ENCODE measurements at regions not wholly inside any gene's neighbourhood (a gene's known extent, or its start where the extent isn't known, plus 50 kb on each side); places are given as distances from the start of the nearest gene placed in this dataset.

DNA sequence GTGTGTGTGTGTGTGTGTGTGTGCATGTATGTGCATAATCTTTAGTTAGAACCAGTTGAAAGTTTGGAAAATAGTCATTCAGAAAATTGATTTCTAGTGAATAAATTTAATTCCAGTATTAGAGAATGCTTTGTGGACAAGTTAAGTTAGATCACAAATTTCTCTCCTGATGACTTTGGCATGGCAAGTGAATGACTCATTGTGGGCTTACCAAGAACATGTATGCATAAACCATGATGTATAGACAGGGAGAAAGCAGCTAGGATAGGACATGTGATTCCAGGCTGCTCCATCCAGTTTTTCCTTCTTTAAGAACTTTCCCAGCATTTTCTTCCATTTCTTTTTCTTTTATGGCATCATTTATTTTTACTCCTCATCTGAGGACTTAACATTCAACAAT lies 85.7 kb upstream of the SGCD start:
- no peaks in the 10 kb centered on the region for H3K9me2 ChIP-seq (replicated peaks; ENCODE audit: insufficient read depth, low read length)
- no peak for DNase-seq
- H3K4me1 ChIP-seq (ENCODE audit: low read length): no peaks in the 10 kb centered on the region
- no peak overlapping the region for H3K27ac ChIP-seq (ENCODE audit: low read length)
- H3K9ac ChIP-seq (ENCODE audit: low read length): no peak overlapping the region
- H4K20me1 ChIP-seq (ENCODE audit: insufficient read depth, low read length): no peaks in the 10 kb centered on the region
- TF ChIP-seq EZH2 (optimal IDR thresholded peaks at IDR 0.05; ENCODE audit: low read depth, low read length) (no peak), EZH2phosphoT487 (IDR thresholded peaks at IDR 0.05; ENCODE audit: low read length) (no peak)
- TF ChIP-seq, protein P1, sequence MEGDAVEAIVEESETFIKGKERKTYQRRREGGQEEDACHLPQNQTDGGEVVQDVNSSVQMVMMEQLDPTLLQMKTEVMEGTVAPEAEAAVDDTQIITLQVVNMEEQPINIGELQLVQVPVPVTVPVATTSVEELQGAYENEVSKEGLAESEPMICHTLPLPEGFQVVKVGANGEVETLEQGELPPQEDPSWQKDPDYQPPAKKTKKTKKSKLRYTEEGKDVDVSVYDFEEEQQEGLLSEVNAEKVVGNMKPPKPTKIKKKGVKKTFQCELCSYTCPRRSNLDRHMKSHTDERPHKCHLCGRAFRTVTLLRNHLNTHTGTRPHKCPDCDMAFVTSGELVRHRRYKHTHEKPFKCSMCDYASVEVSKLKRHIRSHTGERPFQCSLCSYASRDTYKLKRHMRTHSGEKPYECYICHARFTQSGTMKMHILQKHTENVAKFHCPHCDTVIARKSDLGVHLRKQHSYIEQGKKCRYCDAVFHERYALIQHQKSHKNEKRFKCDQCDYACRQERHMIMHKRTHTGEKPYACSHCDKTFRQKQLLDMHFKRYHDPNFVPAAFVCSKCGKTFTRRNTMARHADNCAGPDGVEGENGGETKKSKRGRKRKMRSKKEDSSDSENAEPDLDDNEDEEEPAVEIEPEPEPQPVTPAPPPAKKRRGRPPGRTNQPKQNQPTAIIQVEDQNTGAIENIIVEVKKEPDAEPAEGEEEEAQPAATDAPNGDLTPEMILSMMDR (IDR thresholded peaks at IDR 0.05; ENCODE audit: low read length): no peak
- H2AFZ ChIP-seq (ENCODE audit: low read length): no peak overlapping the region
- H3K9me3 ChIP-seq (replicated peaks; ENCODE audit: insufficient read depth, low read length): no peaks in the 10 kb centered on the region
- no peaks in the 10 kb centered on the region for H3F3A ChIP-seq (ENCODE audit: insufficient read depth, low read length)
- H3K4me3 ChIP-seq (ENCODE audit: low read length): no peak overlapping the region
- no peaks in the 10 kb centered on the region for H3K27me3 ChIP-seq (replicated peaks; ENCODE audit: insufficient read depth, low read length)
- no peaks in the 10 kb centered on the region for H3K79me2 ChIP-seq (ENCODE audit: low read length)
- no peaks in the 10 kb centered on the region for H3K36me3 ChIP-seq (replicated peaks; ENCODE audit: insufficient read depth, low read length)
- no peak overlapping the region for H3K4me2 ChIP-seq (ENCODE audit: low read depth, low read length)

DNA sequence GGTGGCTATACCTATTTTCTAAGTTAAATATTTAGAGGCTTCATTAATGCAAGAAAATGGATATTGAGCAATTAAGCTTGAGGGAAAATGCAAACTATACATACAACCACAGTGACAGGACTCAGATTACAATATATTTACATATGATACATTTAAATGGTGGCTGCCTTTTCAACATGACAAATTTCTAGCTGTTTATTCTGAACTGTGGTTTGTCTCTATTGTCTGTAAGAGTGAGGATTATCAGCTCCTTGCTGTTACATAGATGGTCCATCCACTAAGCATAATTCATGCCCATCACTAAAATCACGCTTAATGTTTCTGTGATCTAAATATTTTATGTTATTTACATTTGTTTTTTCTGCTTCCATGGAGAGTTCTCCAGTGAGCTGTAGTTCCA lies 81.1 kb upstream of the SGCD start:
- Histone ChIP-seq H3K27me3 (replicated peaks; ENCODE audit: insufficient read depth, low read length) (no peaks in the 10 kb centered on the region), H3K36me3 (replicated peaks; ENCODE audit: insufficient read depth, low read length) (no peaks in the 10 kb centered on the region), H3K27ac (ENCODE audit: low read length) (no peak overlapping the region), H3K9me2 (replicated peaks; ENCODE audit: insufficient read depth, low read length) (no peaks in the 10 kb centered on the region), H3K9ac (ENCODE audit: low read length) (no peak overlapping the region), H3K4me1 (ENCODE audit: low read length) (no peaks in the 10 kb centered on the region), H3K9me3 (replicated peaks; ENCODE audit: insufficient read depth, low read length) (no peaks in the 10 kb centered on the region), H3K4me2 (ENCODE audit: low read depth, low read length) (no peak overlapping the region), H3K79me2 (ENCODE audit: low read length) (no peaks in the 10 kb centered on the region), H3K4me3 (ENCODE audit: low read length) (no peak overlapping the region), H3F3A (ENCODE audit: insufficient read depth, low read length) (no peaks in the 10 kb centered on the region), H4K20me1 (ENCODE audit: insufficient read depth, low read length) (no peaks in the 10 kb centered on the region), H2AFZ (ENCODE audit: low read length) (no peak overlapping the region)
- DNase-seq: no peak
- no peak for TF ChIP-seq EZH2 (optimal IDR thresholded peaks at IDR 0.05; ENCODE audit: low read depth, low read length)
- TF ChIP-seq, protein P1 (IDR thresholded peaks at IDR 0.05; ENCODE audit: low read length): no peak

DNA sequence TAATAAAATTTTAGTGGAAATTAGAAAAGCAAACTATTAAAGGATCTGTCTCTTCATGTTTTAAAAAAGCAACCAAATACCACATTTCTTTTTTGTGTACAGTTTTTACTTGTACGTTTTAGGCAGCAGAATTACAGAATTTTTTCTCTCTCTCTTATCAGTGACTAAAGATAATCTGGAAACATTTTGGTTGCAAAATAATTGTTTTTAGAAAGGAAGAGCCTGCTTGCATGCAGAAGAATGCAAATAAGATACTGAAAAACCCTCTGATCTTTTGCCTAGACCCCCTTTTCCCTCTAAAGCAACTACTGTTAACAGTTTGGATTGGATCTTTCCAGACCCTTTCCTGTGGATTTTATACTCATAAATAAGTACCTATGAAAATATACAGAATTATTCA lies 75.9 kb upstream of the SGCD start:
- no peaks in the 10 kb centered on the region for H3K79me2 ChIP-seq (ENCODE audit: low read length)
- DNase-seq: no peak
- no peaks in the 10 kb centered on the region for H3K27me3 ChIP-seq (replicated peaks; ENCODE audit: insufficient read depth, low read length)
- H3K36me3 ChIP-seq (replicated peaks; ENCODE audit: insufficient read depth, low read length): no peaks in the 10 kb centered on the region
- H3K27ac ChIP-seq (ENCODE audit: low read length): no peak overlapping the region
- H3K4me2 ChIP-seq (ENCODE audit: low read depth, low read length): no peak overlapping the region
- no peak overlapping the region for H3K4me3 ChIP-seq (ENCODE audit: low read length)
- no peaks in the 10 kb centered on the region for H4K20me1 ChIP-seq (ENCODE audit: insufficient read depth, low read length)
- H3K9ac ChIP-seq (ENCODE audit: low read length): no peak overlapping the region
- H3K9me2 ChIP-seq (replicated peaks; ENCODE audit: insufficient read depth, low read length): no peaks in the 10 kb centered on the region
- H2AFZ ChIP-seq (ENCODE audit: low read length): no peak overlapping the region
- no peaks in the 10 kb centered on the region for H3K9me3 ChIP-seq (replicated peaks; ENCODE audit: insufficient read depth, low read length)
- no peaks in the 10 kb centered on the region for H3F3A ChIP-seq (ENCODE audit: insufficient read depth, low read length)
- TF ChIP-seq, protein P1 (IDR thresholded peaks at IDR 0.05; ENCODE audit: low read length): no peak
- no peak for TF ChIP-seq EZH2phosphoT487 (IDR thresholded peaks at IDR 0.05; ENCODE audit: low read length)
- TF ChIP-seq EZH2 (optimal IDR thresholded peaks at IDR 0.05; ENCODE audit: low read depth, low read length): no peak
- no peaks in the 10 kb centered on the region for H3K4me1 ChIP-seq (ENCODE audit: low read length)

All from MM.1S (cell line).